ENCODE measurements at regions not wholly inside any gene's neighbourhood (a gene's known extent, or its start where the extent isn't known, plus 50 kb on each side); places are given as distances from the start of the nearest gene placed in this dataset.
"Not testable (repeated sequence)": the region's sequence is repeated elsewhere in the genome, so short reads cannot be mapped to it uniquely, and the experiment has no call there.

DNA sequence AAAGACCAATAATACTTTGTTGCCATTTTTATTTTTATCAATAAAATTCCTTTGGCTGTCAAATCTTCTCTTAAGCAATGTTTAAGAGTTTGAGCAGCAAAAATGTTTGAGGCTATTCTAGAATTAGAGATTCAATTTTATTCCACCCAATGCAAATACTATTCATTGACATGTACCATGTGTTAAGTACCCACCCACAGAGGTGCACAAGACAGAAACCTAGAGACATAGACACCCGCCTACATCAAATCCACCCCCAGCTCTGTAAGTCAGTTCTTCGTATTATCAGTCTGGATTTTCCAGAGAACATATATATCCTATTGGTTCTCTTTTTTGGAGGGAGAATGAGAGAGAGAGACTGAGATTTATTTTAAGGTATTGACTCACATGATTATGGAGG, 463.7 kb downstream of the EPM2A start:
- no peak for DNase-seq (ENCODE audit: low read depth)

- no peak for DNase-seq (ENCODE audit: low read depth)
Measured at GRCh38 chr6:145272246-145272645, 463.1 kb downstream of the EPM2A start.

GRCh38 chr6:145273136-145273535, 462.2 kb downstream of the EPM2A start:
- no peak for DNase-seq (ENCODE audit: low read depth)

- peak; percentile 65 for DNase-seq (ENCODE audit: low read depth)
Measured at GRCh38 chr6:145274083-145274482, 461.2 kb downstream of the EPM2A start.

DNA sequence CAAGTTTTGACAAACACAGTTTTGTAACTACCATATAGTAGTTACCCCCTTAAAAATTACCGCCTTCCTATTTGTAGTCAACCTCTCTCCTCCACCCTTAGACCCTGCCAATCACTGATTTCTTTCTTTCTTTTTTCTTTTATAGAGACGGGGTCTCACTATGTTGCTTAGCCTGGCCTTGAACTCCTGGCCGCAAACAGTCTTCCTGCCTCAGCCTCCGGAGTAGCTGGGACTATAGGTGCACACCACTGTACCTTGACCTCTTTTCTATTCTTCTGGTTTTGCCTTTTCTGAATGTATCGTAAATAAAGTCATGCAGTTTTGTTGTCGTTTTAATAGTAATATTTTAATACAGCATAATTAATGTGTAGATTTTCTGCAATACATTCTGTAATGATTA, 460.3 kb downstream of the EPM2A start:
- no peak for DNase-seq (ENCODE audit: low read depth)

DNA sequence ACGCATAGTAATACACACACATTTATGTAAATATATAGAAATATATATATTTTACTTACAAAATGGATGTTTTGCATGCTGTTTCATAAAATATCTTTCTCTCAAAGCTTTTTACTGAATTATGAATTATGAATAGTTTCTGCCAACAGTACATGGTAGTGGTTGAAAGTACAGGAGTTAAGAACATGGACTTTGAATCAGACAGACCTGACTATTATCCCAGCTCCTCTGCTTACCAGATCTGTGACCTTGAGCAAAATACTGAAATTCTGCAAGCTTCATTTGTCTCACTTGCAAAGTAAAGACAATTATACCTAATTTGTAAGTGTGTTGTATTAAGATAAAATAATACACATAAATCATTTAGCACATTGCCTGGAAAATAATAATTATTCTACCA, 459.5 kb downstream of the EPM2A start:
- no peak for DNase-seq (ENCODE audit: low read depth)

GRCh38 chr6:145276756-145277155, 458.6 kb downstream of the EPM2A start:
- DNase-seq (ENCODE audit: low read depth): peak; percentile 32

- DNase-seq (ENCODE audit: low read depth): no peak
Measured at GRCh38 chr6:145277358-145278086, 457.8 kb downstream of the EPM2A start.

DNA sequence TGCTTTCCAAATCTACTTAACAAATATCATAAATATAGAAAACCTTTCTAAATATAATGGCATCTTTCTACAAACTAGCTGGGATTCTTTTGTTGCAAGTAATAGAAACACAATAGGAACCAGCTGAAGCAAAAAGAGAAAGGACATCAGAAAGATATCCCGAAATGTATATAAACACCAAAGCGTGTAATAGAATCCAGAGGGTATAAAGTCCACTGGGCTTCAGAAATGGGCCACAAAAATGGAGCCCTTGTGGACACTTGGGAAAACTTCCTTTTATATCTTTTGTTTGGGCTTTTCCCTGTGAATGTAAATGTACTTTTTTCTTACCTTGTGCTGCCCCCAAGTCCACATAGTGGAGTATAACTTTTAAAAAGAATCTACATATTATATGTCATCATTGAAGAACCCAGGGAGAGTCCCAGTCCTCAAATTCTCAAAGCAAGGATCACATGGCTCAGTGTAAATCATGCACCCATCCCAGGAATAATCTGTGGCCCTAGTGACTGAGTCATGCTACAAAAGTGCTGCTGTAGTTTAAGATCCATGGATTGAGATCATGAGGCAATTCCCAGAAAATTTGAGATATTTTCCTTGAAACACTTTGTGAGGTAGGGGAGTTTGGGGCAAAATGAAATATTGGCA, 457.0 kb downstream of the EPM2A start:
- peak; percentile 38 for DNase-seq (ENCODE audit: low read depth)

- no peak for DNase-seq (ENCODE audit: low read depth)
Measured at GRCh38 chr6:145279551-145279950, 455.8 kb downstream of the EPM2A start.

GRCh38 chr6:145279993-145280392, 455.3 kb downstream of the EPM2A start:
- DNase-seq (ENCODE audit: low read depth): no peak

DNA sequence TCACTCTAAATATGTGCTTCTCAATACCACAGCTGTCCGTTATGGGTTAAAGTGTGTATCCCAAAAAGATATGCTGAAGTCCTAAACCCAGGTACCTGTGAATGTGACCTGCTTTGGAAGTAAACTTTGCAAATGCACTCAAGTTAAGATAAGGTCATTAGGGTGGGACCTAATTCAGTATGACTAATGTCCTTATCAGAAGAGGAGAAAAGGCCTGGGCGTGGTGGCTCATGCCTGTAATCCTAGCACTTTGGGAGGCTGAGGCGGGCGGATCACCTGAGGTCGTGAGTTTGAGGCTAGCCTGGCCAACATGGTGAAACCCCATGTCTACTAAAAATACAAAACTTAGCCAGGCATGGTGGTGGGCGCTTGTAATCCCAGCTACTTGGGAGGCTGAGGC, 452.1 kb downstream of the EPM2A start:
- not testable (repeated sequence) for DNase-seq (ENCODE audit: low read depth)

GRCh38 chr6:145283856-145284255, 451.5 kb downstream of the EPM2A start:
- DNase-seq (ENCODE audit: low read depth): no peak

DNA sequence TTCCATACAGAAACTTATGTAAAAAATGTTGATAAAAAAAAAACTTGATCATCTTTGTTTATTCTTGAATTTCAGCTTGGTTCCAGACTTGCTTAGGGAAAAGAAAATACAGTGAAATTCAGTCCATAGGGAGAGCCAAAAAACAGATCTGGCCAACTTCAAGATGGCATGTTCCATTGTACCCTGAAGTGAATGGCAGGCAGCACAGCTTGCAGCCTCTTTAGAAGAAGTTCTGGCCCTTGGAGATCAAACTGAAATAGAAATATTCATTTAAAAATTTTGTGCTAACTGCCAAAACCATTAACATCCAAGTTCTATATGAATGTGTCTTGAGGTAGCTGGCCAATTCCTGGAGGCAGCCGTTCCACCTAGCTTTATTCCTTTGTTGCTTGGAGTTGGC, 448.4 kb downstream of the EPM2A start:
- DNase-seq (ENCODE audit: low read depth): no peak

DNA sequence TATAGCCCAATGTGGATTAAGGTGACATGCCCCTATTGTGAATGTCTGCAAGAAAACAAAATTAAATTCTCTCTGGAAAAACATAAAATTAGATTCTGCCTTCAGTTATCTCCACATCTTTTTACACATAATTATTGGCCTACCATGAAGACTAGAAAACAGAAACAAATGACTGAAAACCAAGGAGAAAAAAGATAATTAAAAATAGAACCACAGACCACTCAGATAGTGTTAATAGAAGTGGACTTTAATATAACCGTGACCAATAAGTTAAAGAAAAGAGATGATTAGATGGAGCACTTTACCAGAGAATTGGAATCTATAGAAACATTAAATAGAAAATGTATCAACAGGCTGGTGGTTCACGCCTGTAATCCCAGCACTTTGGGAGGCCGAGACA, 445.7 kb downstream of the EPM2A start:
- DNase-seq (ENCODE audit: low read depth): no peak

- DNase-seq (ENCODE audit: low read depth): no peak
Measured at GRCh38 chr6:145290122-145290521, 445.2 kb downstream of the EPM2A start.

GRCh38 chr6:145292066-145292465, 443.3 kb downstream of the EPM2A start:
- DNase-seq (ENCODE audit: low read depth): no peak

DNA sequence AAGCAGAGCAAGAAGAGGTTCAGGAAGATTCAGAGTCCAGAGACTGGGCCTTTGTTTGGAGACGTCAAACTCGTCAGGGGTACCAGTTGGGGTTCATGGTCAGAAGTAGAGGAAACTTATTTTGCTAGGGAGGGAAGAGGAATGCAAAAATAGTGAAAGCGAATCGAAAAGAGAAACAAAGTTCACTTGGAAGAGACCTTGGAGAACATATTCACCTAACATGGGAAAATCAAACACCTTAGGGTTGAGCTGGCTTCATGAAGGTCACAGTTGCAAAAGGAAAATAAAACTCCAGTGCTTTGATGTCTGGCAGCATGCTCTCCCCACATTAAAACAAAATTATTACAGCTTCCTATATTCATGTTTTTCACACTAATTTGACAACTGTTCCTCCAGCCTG, 440.4 kb downstream of the EPM2A start:
- DNase-seq (ENCODE audit: low read depth): no peak

DNA sequence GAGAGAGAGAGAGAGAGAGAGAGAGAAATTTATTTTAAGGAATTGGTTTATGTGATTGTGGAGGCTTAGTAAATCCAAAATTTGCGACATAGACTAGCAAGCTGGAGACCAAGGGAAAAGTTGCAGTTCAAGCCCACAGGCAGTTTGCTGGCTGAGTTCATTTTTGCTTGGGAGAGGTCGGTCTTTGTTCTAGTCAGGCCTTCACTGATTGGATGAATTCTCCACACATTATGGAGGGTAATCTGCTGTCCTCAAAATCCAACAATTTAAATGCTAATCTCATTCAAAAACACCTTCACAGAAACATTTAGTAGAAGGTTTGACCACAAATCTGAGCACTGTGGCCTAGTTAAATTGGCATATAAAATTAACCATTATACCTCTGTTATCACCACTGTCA, 439.6 kb downstream of the EPM2A start:
- DNase-seq (ENCODE audit: low read depth): no peak

- DNase-seq (ENCODE audit: low read depth): no peak
Measured at GRCh38 chr6:145305670-145306069, 429.6 kb downstream of the EPM2A start.

DNA sequence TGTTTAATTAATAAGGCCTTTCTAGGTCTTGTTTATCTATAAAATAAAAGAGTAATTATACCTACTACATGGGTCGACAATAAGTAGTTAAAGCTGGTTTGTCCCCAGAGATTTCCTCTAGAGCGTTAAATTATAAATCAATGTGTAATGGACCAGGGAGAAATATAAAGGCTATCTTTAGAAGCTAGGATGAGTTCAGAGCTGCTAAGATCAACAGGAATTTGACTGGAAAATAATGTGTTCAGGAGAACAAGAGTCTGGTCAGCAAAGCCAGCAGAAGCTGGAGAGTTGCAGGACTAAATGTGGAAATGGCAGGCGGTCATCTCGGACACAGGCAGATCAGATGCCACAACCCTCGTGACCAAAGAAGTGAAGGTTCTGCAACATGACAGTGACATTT, 428.8 kb downstream of the EPM2A start:
- no peak for DNase-seq (ENCODE audit: low read depth)

DNA sequence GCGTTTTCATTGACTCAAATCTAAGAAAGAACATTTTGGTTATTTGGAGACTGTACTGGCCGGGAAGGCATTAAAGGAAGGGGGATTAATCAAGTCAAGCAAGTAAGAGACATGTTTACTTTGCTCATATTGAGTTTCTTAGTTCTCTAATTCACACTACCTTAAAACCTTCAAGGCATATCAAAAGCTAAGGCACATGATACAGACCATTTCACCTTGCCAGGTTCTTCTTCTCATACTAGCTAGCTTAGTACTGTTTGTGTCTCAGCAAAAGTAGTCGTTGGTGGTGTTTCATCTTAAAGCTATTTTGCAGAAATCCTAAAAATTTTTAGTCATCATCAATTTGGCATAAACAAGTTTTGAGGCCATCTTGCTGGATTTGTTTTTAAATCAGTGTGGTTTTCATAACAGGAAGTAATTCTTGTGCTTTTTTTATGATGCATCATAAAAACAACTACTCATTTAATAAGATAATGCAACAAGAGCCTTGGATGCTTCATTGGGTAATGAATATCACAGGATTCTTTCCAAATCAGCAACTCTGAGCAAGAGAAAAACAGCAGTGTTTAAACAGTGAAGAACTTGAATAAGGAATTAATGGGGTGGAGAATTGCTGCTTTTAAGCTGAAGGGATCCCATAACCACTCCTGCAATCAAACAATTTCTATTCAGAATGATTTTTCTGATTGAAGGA, 425.3 kb downstream of the EPM2A start:
- DNase-seq (ENCODE audit: low read depth): peak; percentile 81

DNA sequence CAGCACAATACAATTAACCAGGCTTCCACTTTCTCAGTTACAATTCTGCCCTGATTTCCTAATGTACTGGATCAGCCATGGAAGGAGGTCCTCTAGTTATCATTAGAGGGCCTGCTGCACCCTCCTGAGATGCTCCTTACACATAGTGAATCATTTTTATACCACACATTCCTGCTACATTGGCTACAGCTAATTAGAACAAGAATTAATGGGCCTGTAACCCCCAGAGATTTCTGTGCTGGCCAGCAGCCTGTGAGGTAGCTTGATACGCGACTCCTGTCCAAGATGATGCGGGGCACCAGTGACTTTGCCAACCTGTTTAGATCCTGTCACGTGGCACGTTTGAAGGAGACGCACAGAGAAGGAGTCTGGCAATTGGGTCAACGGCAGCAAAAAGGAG, 422.8 kb downstream of the EPM2A start:
- peak; percentile 34 for DNase-seq (ENCODE audit: low read depth)

Measured in renal cortical epithelial cell (primary cell).